GM12865 (cell line): ENCODE measurements at regions not wholly inside any gene's neighbourhood (a gene's known extent, or its start where the extent isn't known, plus 50 kb on each side); places are given as distances from the start of the nearest gene placed in this dataset.

Experiments used
- DNase-seq: peaks from one replicate; pipeline ENCODE4 v3.0.0; 2010; ENCODE audit warnings: low read depth
- H3K4me3 ChIP-seq: 2 replicates; pipeline ENCODE4 v1.5.1; 2011; ENCODE audit warnings: mild to moderate bottlenecking, low read depth, low read length, control low read depth
- CTCF ChIP-seq: IDR thresholded peaks from 2 replicates; pipeline ENCODE4 v1.5.1; 2011; ENCODE audit warnings: low read length, control low read depth, low read depth, inconsistent platforms; ENCODE audit not compliant: insufficient read depth; ENCODE audit errors: missing control alignments

- no peak for DNase-seq
- no peak overlapping the region for H3K4me3 ChIP-seq
- TF ChIP-seq CTCF: no peak
Observed at GRCh38 chr1:164977561-164977960, 379.0 kb downstream of the LMX1A start.

GRCh38 chr1:164971921-164972415 lies 384.5 kb downstream of the LMX1A start:
- no peak for TF ChIP-seq CTCF
- no peak for DNase-seq
- no peak overlapping the region for H3K4me3 ChIP-seq

GRCh38 chr1:164971391-164971790 lies 385.1 kb downstream of the LMX1A start:
- DNase-seq: no peak
- no peak overlapping the region for H3K4me3 ChIP-seq
- TF ChIP-seq CTCF: no peak

- DNase-seq: no peak
- H3K4me3 ChIP-seq: no peak overlapping the region
- no peak for TF ChIP-seq CTCF
Observed at GRCh38 chr1:164969253-164969652, 387.3 kb downstream of the LMX1A start.

- TF ChIP-seq CTCF: no peak
- H3K4me3 ChIP-seq: no peak overlapping the region
- DNase-seq: no peak
Observed at GRCh38 chr1:164967300-164967699, 389.2 kb downstream of the LMX1A start.

GRCh38 chr1:164961715-164962114 lies 394.8 kb downstream of the LMX1A start:
- TF ChIP-seq CTCF: no peak
- no peak overlapping the region for H3K4me3 ChIP-seq
- no peak for DNase-seq

GRCh38 chr1:164958982-164959768 lies 397.3 kb downstream of the LMX1A start:
- no peak for TF ChIP-seq CTCF
- no peak overlapping the region for H3K4me3 ChIP-seq
- no peak for DNase-seq
